LNCAP (cell line): ENCODE measurements at regions not wholly inside any gene's neighbourhood (a gene's known extent, or its start where the extent isn't known, plus 50 kb on each side); places are given as distances from the start of the nearest gene placed in this dataset.

Experiments
- CTCF ChIP-seq: fragments of 450-650 bp; IDR thresholded peaks from 2 replicates; pipeline ENCODE4 v1.5.1; 2017; ENCODE audit warnings: mild to moderate bottlenecking

DNA sequence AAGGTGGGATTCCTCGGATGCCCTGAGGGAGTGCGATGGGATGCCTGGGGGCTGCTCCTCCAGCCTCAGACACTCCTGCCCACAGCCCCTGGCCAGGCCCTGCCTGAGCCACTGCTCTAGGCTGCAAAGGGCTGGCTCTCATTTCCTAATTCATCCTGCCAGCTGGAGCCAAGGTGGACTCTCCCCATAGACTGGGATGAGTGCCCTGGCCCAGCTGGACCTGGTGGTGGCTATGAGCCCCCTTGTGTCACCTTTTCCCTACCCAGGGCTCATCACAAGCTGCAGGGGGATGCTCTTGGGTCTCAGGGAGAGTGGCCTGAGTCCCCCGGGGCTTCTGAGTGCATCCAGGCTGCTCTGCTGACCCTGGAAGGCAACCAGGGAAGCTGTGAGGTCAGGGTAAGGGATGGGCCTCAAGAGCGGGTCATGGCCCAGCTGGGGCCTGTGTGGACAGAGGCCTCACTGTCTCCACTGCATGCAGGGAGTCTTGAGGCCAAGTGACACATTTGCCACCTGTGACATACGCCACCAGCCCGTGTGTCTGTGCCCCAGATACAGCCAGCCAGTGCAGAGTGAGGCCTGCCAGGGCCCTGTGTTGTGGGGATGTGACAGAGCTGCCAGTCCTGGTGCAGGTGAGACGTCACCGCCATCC, 102.7 kb upstream of the IER5L start:
- TF ChIP-seq CTCF, result no peak

DNA sequence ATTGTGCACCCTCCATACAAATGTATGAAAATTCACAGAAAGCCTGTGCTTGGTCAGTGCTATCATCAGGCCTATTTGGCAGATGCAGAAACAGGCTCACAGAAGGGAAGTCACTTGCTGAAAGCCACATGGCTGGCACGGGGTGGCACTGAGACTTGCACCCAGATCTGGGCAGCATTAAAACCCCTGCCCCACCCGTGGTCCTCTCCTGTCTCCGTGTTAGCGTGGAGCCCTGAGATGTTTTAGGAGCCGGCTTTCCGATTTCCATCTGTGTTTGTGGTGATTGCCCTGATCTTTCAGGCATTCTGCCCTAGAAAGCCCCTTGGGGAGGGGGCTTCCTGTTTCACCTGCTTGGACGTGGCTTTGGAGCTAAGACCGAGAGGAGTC, 102.2 kb upstream of the IER5L start:
- TF ChIP-seq CTCF, result no peak

- no peak for TF ChIP-seq CTCF
Observed at GRCh38 chr9:129278391-129279237, 100.6 kb upstream of the IER5L start.

GRCh38 chr9:129276486-129277230, 98.6 kb upstream of the IER5L start:
- TF ChIP-seq CTCF, result no peak

GRCh38 chr9:129275626-129276247, 97.7 kb upstream of the IER5L start:
- no peak for TF ChIP-seq CTCF

GRCh38 chr9:129273941-129274684, 96.1 kb upstream of the IER5L start:
- TF ChIP-seq CTCF, result no peak
